PC-3 (cell line): ENCODE measurements at regions not wholly inside any gene's neighbourhood (a gene's known extent, or its start where the extent isn't known, plus 50 kb on each side); places are given as distances from the start of the nearest gene placed in this dataset.

Experiments used
- ATAC-seq: fragments of 200-7000 bp; cut with Tn5 transposase; 2 replicates; pipeline ENCODE4 v1.9.1; 2020; ENCODE audit warnings: mild to moderate bottlenecking, moderate library complexity
- BruUV-seq: library from RNA; stranded (reverse); fragments of 400-500 nt; replicated peaks from 2 replicates; lab custom pipeline; 2021; lab: Mats Ljungman, UMichigan
- CTCF ChIA-PET: fragments of 300-600 bp; sonication (Branson Sonifier 250); formaldehyde crosslinking; loops from one replicate; lab custom pipeline; 2022; ENCODE audit warnings: antibody characterized with exemption; lab: Charles Lee
- POLR2A ChIA-PET: fragments of 300-600 bp; sonication (Branson Sonifier 250); formaldehyde crosslinking; loops from one replicate; lab custom pipeline; 2022; ENCODE audit warnings: antibody characterized with exemption; ENCODE audit not compliant: unreplicated experiment; lab: Charles Lee
- DNase-seq: peaks from one replicate; pipeline ENCODE4 v3.0.0-alpha.2; 2015
- H2AFZ ChIP-seq: fragments of 300-600 bp; sonication (generic); 2 replicates; pipeline ENCODE4 v1.6.0; 2016; ENCODE audit warnings: antibody characterized with exemption, low read length
- H3F3A ChIP-seq: fragments of 300-600 bp; sonication (generic); one replicate; pipeline ENCODE4 v1.6.0; 2017; ENCODE audit warnings: antibody characterized with exemption, low read length, control low read depth, mild to moderate bottlenecking; ENCODE audit not compliant: unreplicated experiment
- H3K27ac ChIP-seq: fragments of 300-600 bp; sonication (generic); 2 replicates; pipeline ENCODE4 v1.5.1; 2016; ENCODE audit warnings: mild to moderate bottlenecking, low read length
- H3K27me3 ChIP-seq: fragments of 300-600 bp; sonication (generic); 2 replicates; pipeline ENCODE4 v1.6.1; 2016; ENCODE audit warnings: low read length, mixed read lengths
- H3K36me3 ChIP-seq: fragments of 300-600 bp; sonication (generic); 2 replicates; pipeline ENCODE4 v1.6.1; 2016; ENCODE audit warnings: low read depth, mixed run types, low read length, mixed read lengths
- H3K4me1 ChIP-seq: fragments of 300-600 bp; sonication (generic); 2 replicates; pipeline ENCODE4 v1.5.1; 2016; ENCODE audit warnings: low read length; ENCODE audit not compliant: insufficient read depth
- H3K4me2 ChIP-seq: fragments of 300-600 bp; sonication (generic); 2 replicates; pipeline ENCODE4 v1.6.0; 2016; ENCODE audit warnings: low read length
- H3K4me3 ChIP-seq: fragments of 300-600 bp; sonication (generic); 2 replicates; pipeline ENCODE4 v1.5.1; 2016; ENCODE audit warnings: mild to moderate bottlenecking, low read length, mixed read lengths
- H3K79me2 ChIP-seq: fragments of 300-600 bp; sonication (generic); 2 replicates; pipeline ENCODE4 v1.6.1; 2017; ENCODE audit warnings: low read length, mixed read lengths
- H3K9ac ChIP-seq: fragments of 300-600 bp; sonication (generic); 2 replicates; pipeline ENCODE4 v1.6.0; 2016; ENCODE audit warnings: mild to moderate bottlenecking, low read length
- H3K9me2 ChIP-seq: fragments of 300-600 bp; sonication (generic); replicated peaks from 2 replicates; pipeline ENCODE4 v1.6.1; 2016; ENCODE audit warnings: mixed run types, low read length, mixed read lengths
- H3K9me3 ChIP-seq: fragments of 300-600 bp; sonication (generic); 2 replicates; pipeline ENCODE4 v1.6.1; 2016; ENCODE audit warnings: low read length, mixed read lengths
- H4K20me1 ChIP-seq: fragments of 300-600 bp; sonication (generic); 2 replicates; pipeline ENCODE4 v1.6.1; 2016; ENCODE audit warnings: low read length, mixed read lengths
- CTCF ChIP-seq: fragments of 300-600 bp; sonication (generic); conservative IDR thresholded peaks from 2 replicates; pipeline ENCODE4 v1.5.1; 2017; ENCODE audit warnings: antibody characterized with exemption, low read depth, mild to moderate bottlenecking, low read length
- EZH2 ChIP-seq: fragments of 300-600 bp; sonication (generic); IDR thresholded peaks from one replicate; pipeline ENCODE4 v1.6.1; 2017; ENCODE audit warnings: antibody characterized with exemption, mild to moderate bottlenecking, low read length; ENCODE audit not compliant: unreplicated experiment
- EZH2phosphoT487 ChIP-seq: fragments of 300-600 bp; sonication (generic); IDR thresholded peaks from 2 replicates; pipeline ENCODE4 v1.6.1; 2018; ENCODE audit warnings: mild to moderate bottlenecking, antibody characterized with exemption, low read length, borderline replicate concordance
- intact Hi-C: fragments of 100-400 bp; cut with micrococcal nuclease; formaldehyde crosslinking; loops from 2 replicates; pipeline ENCODE4 v1.9.0; 2023

GRCh38 chr1:4177425-4178150 is 277.5 kb upstream of the C1orf174 start:
- Histone ChIP-seq H3K4me3 (no peak overlapping the region), H3K79me2 (no peaks in the 10 kb centered on the region), H3K4me1 (no peaks in the 10 kb centered on the region), H3K9ac (no peak overlapping the region), H3K4me2 (no peak overlapping the region), H3K36me3 (no peaks in the 10 kb centered on the region), H3F3A (no peaks in the 10 kb centered on the region), H3K27me3 (peaks cover 60% of the 10 kb centered on the region), H3K9me2 (no peaks in the 10 kb centered on the region), H3K9me3 (no peaks in the 10 kb centered on the region), H2AFZ (no peak overlapping the region), H3K27ac (no peak overlapping the region), H4K20me1 (no peaks in the 10 kb centered on the region)
- intact Hi-C loops = no loop called here
- ATAC-seq = no peak
- DNase-seq = no peak
- BruUV-seq = no TSS peak
- POLR2A ChIA-PET = no interaction called here
- CTCF ChIA-PET = no interaction called here
- TF ChIP-seq CTCF = no peak
- no peak for TF ChIP-seq EZH2
- TF ChIP-seq EZH2phosphoT487 = no peak

- no peak overlapping the region for H3K4me3 ChIP-seq
- no peaks in the 10 kb centered on the region for H3K9me2 ChIP-seq
- H3K4me2 ChIP-seq = no peak overlapping the region
- no peaks in the 10 kb centered on the region for H3F3A ChIP-seq
- H2AFZ ChIP-seq = no peak overlapping the region
- H3K79me2 ChIP-seq = no peaks in the 10 kb centered on the region
- no peak overlapping the region for H3K27ac ChIP-seq
- no peaks in the 10 kb centered on the region for H3K9me3 ChIP-seq
- H4K20me1 ChIP-seq = no peaks in the 10 kb centered on the region
- no peak for TF ChIP-seq CTCF
- no peak for TF ChIP-seq EZH2phosphoT487
- no peak for TF ChIP-seq EZH2
- H3K36me3 ChIP-seq = no peaks in the 10 kb centered on the region
- intact Hi-C loops = no loop called here
- CTCF ChIA-PET = no interaction called here
- H3K9ac ChIP-seq = no peak overlapping the region
- H3K27me3 ChIP-seq = peaks cover 53% of the 10 kb centered on the region
- ATAC-seq = no peak
- H3K4me1 ChIP-seq = no peaks in the 10 kb centered on the region
- DNase-seq = no peak
- BruUV-seq = no TSS peak
- POLR2A ChIA-PET = no interaction called here
Measured at GRCh38 chr1:4178501-4179113, 278.5 kb upstream of the C1orf174 start.
